ENCODE measurements at regions not wholly inside any gene's neighbourhood (a gene's known extent, or its start where the extent isn't known, plus 50 kb on each side); places are given as distances from the start of the nearest gene placed in this dataset.

GRCh38 chr2:150859162-150859561 lies 371.7 kb upstream of the RND3 start:
- Histone ChIP-seq H3K9me3 (no peaks in the 10 kb centered on the region), H3K27me3 (no peaks in the 10 kb centered on the region), H3K36me3 (no peaks in the 10 kb centered on the region), H3K4me1 (no peaks in the 10 kb centered on the region), H3K4me3 (no peak overlapping the region), H3K27ac (no peak overlapping the region)
- TF ChIP-seq POLR2A (IDR thresholded peaks at IDR 0.05): no peak
- TF ChIP-seq, protein P1, sequence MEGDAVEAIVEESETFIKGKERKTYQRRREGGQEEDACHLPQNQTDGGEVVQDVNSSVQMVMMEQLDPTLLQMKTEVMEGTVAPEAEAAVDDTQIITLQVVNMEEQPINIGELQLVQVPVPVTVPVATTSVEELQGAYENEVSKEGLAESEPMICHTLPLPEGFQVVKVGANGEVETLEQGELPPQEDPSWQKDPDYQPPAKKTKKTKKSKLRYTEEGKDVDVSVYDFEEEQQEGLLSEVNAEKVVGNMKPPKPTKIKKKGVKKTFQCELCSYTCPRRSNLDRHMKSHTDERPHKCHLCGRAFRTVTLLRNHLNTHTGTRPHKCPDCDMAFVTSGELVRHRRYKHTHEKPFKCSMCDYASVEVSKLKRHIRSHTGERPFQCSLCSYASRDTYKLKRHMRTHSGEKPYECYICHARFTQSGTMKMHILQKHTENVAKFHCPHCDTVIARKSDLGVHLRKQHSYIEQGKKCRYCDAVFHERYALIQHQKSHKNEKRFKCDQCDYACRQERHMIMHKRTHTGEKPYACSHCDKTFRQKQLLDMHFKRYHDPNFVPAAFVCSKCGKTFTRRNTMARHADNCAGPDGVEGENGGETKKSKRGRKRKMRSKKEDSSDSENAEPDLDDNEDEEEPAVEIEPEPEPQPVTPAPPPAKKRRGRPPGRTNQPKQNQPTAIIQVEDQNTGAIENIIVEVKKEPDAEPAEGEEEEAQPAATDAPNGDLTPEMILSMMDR (IDR thresholded peaks at IDR 0.05): no peak
- no peak for DNase-seq

- Histone ChIP-seq H3K4me1 (no peaks in the 10 kb centered on the region), H3K27me3 (no peaks in the 10 kb centered on the region), H3K4me3 (no peak overlapping the region), H3K36me3 (no peaks in the 10 kb centered on the region), H3K9me3 (no peaks in the 10 kb centered on the region), H3K27ac (no peak overlapping the region)
- DNase-seq: no peak
- TF ChIP-seq POLR2A (IDR thresholded peaks at IDR 0.05): no peak
- TF ChIP-seq, protein P1 (IDR thresholded peaks at IDR 0.05): no peak
These were observed 370.9 kb upstream of the RND3 start for GRCh38 chr2:150858382-150858781.

- no peak for DNase-seq
- Histone ChIP-seq H3K4me3 (no peak overlapping the region), H3K36me3 (no peaks in the 10 kb centered on the region), H3K27ac (no peak overlapping the region), H3K4me1 (no peaks in the 10 kb centered on the region), H3K9me3 (no peaks in the 10 kb centered on the region), H3K27me3 (no peaks in the 10 kb centered on the region)
- no peak for TF ChIP-seq POLR2A (IDR thresholded peaks at IDR 0.05)
- TF ChIP-seq, protein P1 (IDR thresholded peaks at IDR 0.05): no peak
These were observed 369.3 kb upstream of the RND3 start for GRCh38 chr2:150856596-150857281.

DNA sequence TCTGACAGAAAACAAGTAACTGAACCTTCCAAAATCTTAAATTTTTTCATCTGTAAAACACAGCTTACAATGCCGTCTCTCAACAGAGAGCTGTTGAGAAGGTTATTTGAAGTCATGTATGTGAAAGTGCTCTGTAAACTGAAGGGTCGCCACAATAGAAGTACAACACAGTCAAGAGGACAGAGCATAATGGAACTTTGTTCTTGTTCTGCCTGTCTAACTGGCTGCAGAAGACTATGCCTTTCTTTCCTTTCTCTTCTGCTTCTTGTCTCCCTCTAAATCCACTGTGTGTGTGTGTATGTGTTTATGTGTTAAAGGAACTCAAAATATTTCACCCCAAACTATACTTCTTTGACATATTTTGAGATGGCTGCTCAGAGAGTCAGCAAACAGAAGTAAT lies 365.8 kb upstream of the RND3 start:
- Histone ChIP-seq H3K27me3 (no peaks in the 10 kb centered on the region), H3K4me3 (no peak overlapping the region), H3K4me1 (no peaks in the 10 kb centered on the region), H3K9me3 (no peaks in the 10 kb centered on the region), H3K27ac (no peak overlapping the region), H3K36me3 (no peaks in the 10 kb centered on the region)
- TF ChIP-seq, protein P1 (IDR thresholded peaks at IDR 0.05): no peak
- TF ChIP-seq POLR2A (IDR thresholded peaks at IDR 0.05): no peak
- no peak for DNase-seq

- H3K4me3 ChIP-seq: no peak overlapping the region
- H3K27me3 ChIP-seq: no peaks in the 10 kb centered on the region
- no peak for DNase-seq
- H3K27ac ChIP-seq: no peak overlapping the region
- no peaks in the 10 kb centered on the region for H3K36me3 ChIP-seq
- TF ChIP-seq, protein P1 (IDR thresholded peaks at IDR 0.05): no peak
- TF ChIP-seq POLR2A (IDR thresholded peaks at IDR 0.05): no peak
- no peaks in the 10 kb centered on the region for H3K4me1 ChIP-seq
- H3K9me3 ChIP-seq: no peaks in the 10 kb centered on the region
These were observed 363.2 kb upstream of the RND3 start for GRCh38 chr2:150850641-150851040.

- TF ChIP-seq, protein P1 (IDR thresholded peaks at IDR 0.05): no peak
- no peaks in the 10 kb centered on the region for H3K27me3 ChIP-seq
- DNase-seq: no peak
- H3K27ac ChIP-seq: no peak overlapping the region
- no peaks in the 10 kb centered on the region for H3K4me1 ChIP-seq
- H3K4me3 ChIP-seq: no peak overlapping the region
- no peaks in the 10 kb centered on the region for H3K36me3 ChIP-seq
- H3K9me3 ChIP-seq: no peaks in the 10 kb centered on the region
These were observed 360.1 kb upstream of the RND3 start for GRCh38 chr2:150847578-150847977.
